ENCODE measurements at regions not wholly inside any gene's neighbourhood (a gene's known extent, or its start where the extent isn't known, plus 50 kb on each side); places are given as distances from the start of the nearest gene placed in this dataset.

DNA sequence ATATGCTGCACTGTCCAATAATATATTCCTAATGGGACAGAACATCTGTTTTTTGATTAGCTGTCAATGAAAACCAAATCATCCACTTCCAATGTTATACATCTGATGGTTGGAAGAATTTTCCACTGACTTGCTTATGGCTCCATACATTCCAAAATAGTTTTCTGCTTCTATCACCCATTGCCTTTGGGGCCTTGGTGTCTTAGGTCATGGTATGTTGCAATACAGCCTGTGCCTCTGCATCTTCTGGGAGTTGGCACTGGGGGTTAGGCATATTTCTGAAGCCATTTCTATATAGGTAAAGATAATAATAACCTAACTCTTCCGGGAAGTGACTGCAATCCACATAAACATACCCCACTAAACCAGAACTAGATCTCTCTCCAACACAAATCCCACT is 53.2 kb upstream of the NR3C2 start:
- no peaks in the 10 kb centered on the region for H3K27me3 ChIP-seq (replicated peaks; ENCODE audit: control insufficient read depth, insufficient read depth, low read length)
- H3K4me3 ChIP-seq (replicated peaks; ENCODE audit: low read depth, low read length) = no peak overlapping the region
- TF ChIP-seq, protein P1, sequence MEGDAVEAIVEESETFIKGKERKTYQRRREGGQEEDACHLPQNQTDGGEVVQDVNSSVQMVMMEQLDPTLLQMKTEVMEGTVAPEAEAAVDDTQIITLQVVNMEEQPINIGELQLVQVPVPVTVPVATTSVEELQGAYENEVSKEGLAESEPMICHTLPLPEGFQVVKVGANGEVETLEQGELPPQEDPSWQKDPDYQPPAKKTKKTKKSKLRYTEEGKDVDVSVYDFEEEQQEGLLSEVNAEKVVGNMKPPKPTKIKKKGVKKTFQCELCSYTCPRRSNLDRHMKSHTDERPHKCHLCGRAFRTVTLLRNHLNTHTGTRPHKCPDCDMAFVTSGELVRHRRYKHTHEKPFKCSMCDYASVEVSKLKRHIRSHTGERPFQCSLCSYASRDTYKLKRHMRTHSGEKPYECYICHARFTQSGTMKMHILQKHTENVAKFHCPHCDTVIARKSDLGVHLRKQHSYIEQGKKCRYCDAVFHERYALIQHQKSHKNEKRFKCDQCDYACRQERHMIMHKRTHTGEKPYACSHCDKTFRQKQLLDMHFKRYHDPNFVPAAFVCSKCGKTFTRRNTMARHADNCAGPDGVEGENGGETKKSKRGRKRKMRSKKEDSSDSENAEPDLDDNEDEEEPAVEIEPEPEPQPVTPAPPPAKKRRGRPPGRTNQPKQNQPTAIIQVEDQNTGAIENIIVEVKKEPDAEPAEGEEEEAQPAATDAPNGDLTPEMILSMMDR (IDR thresholded peaks at IDR 0.05; ENCODE audit: insufficient read depth, low read length, poor library complexity, severe bottlenecking) = no peak
- DNase-seq (ENCODE audit: extremely low read depth, insufficient read length) = no peak
- no peaks in the 10 kb centered on the region for H3K36me3 ChIP-seq (ENCODE audit: control insufficient read depth, insufficient read depth, low read length)
